ENCODE measurements at regions not wholly inside any gene's neighbourhood (a gene's known extent, or its start where the extent isn't known, plus 50 kb on each side); places are given as distances from the start of the nearest gene placed in this dataset.

GRCh38 chr9:134972140-134972539, 54.4 kb upstream of the FCN1 start:
- TF ChIP-seq YY1 (tag by site-specific recombination; IDR thresholded peaks at IDR 0.05) (no peak), CTCF (tag by site-specific recombination; IDR thresholded peaks at IDR 0.05) (no peak), ZNF10 (tag by site-specific recombination; IDR thresholded peaks at IDR 0.05) (no peak), ZNF776 (tag by site-specific recombination; IDR thresholded peaks at IDR 0.05; ENCODE audit: borderline replicate concordance) (no peak), TSHZ1 (tag by site-specific recombination; IDR thresholded peaks at IDR 0.05; ENCODE audit: borderline replicate concordance) (no peak), ZNF677 (tag by site-specific recombination; IDR thresholded peaks at IDR 0.05) (no peak), ZNF311 (tag by site-specific recombination; IDR thresholded peaks at IDR 0.05; ENCODE audit: borderline replicate concordance) (no peak), ZNF560 (tag by site-specific recombination; IDR thresholded peaks at IDR 0.05; ENCODE audit: borderline replicate concordance) (no peak), GLIS1 (tag by site-specific recombination; IDR thresholded peaks at IDR 0.05) (no peak), ZNF416 (tag by site-specific recombination; IDR thresholded peaks at IDR 0.05) (no peak), WT1 (tag by site-specific recombination; IDR thresholded peaks at IDR 0.05) (no peak)

All from HEK293 (cell line).